Kidney tubule cell (primary cell): ENCODE measurements at regions not wholly inside any gene's neighbourhood (a gene's known extent, or its start where the extent isn't known, plus 50 kb on each side); places are given as distances from the start of the nearest gene placed in this dataset.
"Not testable (repeated sequence)": the region's sequence is repeated elsewhere in the genome, so short reads cannot be mapped to it uniquely, and the experiment has no call there.

Source experiments
- DNase-seq: peaks from one replicate; pipeline ENCODE4 v3.0.0-alpha.2; 2018; ENCODE audit warnings: low spot score

DNA sequence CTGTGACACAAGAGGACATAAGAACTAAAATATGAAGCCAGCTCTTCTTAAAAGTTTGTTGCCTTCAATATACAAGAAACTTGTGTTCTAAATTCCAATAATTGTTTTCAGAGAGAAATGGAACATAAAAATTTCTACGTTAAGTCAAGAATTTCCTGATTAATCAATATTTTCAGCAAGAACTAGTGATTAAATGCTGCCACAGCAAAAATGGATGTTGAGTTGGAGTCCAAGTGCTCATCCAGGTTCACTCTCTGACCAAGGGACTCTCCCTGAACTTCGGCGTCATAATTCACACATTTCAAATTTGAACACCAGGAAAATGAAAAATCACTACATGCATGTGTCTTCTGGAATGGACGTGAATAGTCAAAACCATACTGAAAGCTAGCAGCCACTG lies 1263.6 kb upstream of the GOT2 start:
- DNase-seq = no peak

DNA sequence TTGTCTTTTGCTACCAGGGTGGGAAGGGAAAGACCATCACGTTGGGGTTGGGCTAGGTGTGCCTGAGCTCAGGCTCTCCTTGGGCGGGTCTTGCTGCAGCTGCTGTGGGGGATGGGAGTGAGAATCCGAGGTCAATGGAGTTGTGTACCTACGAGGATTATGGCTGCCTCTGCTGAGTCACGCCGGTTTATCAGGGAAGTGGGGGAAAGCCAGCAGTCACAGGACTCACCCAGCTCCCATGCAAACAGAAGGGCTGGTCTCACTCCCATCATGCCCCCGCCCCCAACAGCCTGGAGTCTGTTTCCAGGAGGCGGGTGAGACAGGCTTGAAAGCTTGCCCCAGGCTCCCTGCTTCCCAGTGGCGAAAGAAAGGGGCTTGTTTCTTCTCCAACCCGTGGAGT lies 1259.0 kb upstream of the GOT2 start:
- DNase-seq = no peak

DNA sequence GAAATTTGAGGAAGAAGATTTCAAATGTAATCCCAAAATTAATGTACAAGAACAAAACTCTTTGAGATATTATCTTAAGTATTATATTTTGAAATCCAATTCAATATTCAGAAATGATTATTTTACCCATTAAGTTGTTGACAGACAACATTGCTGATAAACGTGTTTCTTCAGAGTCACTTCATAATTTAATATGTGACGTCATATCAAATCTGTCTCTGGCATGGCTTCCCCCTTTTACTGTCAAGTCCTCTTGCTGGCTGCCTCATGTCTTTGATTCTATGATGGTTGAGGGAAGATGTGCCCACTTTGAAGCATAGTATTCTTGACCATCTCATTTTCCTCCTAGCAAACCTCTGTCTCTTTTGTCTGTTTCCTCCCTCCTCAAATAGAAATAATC lies 1257.1 kb upstream of the GOT2 start:
- no peak for DNase-seq

DNA sequence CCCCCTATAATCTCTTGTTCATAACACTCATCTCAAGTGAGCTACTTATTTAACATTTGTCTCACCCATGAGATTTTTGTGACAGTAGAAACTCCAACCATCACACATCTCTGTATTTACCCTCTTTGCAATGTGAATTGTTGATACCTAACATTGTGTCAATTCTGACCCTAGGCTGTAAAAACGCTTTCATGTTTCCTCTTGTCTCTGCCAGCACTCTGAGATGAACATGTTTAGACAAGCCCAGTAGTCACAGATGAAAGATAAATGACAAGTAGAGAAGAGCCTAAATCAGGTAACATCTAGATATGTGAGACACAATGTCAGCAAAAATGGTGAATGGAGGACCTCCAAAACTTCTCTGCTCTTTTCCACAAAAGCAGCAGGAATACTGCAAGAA lies 1254.5 kb upstream of the GOT2 start:
- DNase-seq = no peak

DNA sequence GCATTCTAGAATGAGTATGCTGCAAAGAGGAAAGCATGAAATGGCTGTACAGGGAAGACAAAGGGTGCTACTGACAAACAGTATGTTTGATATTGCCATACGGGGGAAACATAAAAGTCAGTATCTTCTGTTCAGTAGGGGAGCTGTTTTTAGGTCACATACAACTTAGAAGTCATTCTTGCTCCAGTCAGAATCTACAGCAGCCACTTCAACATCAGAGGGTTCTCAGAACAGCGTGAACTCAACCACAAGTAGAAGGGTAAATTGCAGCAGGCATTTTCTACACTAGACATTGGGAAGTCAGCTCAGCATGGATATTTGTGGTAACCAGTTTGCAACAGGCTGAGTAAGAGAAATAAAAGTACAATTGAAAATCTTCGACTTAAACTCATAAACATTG lies 1241.8 kb upstream of the GOT2 start:
- no peak for DNase-seq

DNA sequence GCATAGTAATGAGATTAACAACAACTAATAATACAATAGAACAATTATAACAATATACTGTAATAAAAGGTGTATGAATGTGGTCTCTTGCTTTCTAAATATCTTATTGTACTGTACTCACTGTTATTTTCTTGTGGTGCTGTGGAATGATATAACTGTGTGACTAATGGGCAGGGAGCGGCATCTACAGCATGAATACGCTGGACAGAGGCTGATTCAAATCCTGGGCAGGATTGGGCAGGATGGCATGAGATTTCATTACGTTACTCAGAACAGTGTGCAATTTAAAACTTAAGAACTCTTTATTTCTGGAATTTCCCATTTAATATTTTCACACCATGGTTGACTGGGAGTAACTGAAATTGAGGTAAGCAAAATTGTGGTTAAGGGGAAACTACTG lies 1239.8 kb upstream of the GOT2 start:
- no peak for DNase-seq

DNA sequence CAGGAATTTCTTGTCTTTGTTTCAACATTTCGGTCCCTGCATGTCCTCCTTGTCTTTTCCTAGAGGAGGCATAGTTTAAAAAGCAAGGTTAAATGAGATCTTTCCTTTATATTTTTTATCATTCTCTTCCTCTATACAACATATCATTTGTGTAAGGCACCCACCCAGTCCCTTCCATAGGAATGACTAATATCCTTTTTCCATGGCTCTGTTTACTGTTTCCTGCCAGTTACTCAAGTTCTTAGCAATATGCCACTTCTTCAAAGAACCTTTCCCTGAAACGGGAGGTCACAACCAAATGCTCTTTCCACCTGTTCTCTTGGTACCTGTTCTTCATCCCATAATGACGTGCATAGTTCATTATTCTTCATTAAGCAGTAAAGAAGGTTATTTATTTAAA lies 1237.1 kb upstream of the GOT2 start:
- no peak for DNase-seq

DNA sequence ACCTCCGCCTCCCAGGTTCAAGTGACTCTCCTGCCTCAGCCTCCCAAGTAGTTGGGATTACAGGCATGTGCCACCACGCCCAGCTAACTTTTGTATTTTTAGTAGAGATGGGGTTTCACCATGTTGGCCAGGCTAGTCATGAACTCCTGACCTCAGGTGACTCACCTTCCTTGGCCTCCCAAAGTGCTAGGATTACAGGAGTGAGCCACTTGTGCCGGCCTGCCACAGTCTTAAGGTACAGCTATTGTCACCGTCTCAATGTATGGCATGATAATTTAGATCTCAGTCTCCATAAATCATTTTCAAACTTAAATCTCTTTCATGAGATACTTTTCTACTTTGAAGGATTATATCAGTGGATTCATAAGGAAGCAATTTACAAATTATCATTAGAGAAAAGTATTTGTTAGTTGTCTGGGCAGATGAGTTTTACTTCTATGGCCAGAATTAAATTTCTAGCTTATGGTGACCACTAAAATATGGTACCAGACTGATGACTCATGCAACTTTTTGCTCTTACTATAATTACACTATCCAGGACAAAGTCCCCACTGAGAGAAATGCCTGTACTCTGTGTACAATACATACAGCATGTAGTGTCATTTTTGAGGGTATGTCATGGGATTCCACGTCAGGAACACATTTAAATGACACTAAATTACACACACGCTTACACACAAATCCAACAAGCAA lies 1230.3 kb upstream of the GOT2 start:
- no peak for DNase-seq

DNA sequence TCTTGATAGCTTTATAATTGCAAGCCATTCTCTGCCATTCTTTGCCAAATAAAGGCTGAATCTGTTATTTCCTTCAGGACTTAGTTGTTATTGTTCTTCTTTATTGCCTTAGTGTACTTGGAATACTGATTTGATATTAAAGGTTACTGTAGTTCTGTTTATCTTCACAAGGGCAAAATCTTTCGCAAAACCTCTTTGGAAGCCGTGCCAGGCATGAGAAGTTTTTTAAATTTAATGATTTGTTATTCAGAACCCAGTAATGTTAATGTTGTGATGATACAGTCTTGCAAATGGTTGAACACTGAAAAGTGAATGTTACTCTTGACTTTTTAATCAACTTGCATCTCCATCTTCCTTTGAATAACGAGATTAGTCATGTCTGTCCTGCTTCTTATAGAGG lies 1225.2 kb upstream of the GOT2 start:
- no peak for DNase-seq

DNA sequence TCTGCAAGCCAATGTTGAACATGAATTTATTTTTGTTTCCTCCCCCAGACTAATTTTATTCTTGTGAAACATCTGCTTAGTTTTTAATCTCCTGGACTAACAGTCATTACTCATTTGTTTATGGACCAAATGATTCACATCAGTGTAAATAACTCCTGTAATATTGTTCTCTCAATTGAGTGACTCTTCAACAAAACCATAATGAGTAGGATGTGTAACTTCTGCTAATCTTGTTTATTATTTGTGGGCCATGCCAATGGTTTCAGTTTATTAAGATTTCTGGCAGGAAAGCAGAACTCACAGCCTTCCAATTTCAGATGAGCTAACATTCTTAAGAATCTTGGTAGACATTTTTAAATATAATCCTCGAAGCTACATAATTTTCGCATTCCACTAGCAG lies 1216.3 kb upstream of the GOT2 start:
- DNase-seq = no peak

DNA sequence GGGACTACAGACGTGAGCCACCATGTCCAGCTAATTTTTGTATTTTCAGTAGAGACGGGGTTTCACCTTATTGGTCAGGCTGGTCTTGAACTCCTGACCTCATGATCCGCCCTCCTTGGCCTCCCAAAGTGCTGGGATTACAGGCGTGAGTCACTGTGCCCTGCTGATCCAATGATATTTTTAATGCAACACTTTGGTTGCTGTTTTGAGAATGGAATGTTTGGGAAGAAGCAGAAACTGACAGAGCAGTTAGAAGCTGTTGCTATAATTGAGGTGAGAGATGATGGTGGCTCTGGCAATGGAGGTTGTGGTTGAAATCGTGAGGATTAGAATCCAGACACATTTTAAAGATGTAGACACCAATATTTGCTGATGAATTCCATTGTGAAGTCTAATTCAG lies 1209.9 kb upstream of the GOT2 start:
- not testable (repeated sequence) for DNase-seq

DNA sequence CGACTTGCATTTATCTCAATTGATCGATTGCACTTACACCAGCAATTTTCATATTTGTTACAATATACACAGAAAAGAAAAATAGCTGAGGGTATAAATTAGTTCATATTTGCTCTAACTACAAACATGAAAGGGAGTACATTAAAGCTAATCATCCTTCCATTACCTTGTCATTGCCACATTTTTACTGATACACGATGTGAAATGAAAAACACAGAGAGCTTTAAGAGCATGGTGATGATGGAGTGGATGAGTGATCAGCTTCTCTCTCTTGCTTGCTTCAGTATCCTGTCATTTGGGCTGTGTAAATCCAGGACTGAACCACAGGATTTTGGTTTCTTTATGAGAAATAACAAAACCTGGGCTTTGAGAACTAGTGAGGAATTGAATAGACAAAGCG lies 1207.5 kb upstream of the GOT2 start:
- no peak for DNase-seq

DNA sequence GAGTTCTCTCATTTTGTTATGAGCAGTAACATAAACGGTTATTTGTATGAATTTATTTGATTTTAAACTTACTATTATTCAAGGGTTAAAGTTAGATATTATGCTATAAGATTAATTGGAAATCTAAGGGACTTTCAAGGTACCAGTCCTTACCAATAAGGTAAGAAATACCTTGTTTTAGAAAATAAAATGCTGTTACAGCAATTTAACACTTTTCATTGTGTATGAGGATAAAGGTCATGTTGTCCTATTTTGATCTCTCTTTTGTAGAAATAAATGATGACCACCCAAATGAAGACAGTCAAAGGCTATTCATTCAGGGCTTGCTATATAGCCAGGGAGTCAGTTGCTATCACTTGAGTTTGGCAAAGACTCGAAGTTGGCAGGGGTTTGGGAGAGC lies 1185.9 kb upstream of the GOT2 start:
- no peak for DNase-seq

DNA sequence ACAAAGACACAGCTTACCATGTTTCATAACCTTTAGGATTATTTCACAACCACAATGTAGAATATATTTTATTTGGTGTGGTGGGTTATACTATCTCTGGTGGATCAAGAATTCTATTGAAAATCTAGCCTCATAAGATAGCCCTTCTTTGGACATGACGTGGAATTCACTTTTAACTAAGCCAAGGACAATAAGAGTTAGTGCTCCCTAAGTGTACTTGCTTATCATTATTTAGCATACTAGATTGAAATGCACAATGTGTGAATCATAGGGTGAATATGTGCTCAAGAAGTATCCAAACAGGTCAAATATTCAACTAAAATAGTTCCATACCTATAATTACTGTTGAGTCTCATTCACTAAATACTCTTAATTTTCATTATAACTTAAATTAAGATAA lies 1179.5 kb upstream of the GOT2 start:
- no peak for DNase-seq

DNA sequence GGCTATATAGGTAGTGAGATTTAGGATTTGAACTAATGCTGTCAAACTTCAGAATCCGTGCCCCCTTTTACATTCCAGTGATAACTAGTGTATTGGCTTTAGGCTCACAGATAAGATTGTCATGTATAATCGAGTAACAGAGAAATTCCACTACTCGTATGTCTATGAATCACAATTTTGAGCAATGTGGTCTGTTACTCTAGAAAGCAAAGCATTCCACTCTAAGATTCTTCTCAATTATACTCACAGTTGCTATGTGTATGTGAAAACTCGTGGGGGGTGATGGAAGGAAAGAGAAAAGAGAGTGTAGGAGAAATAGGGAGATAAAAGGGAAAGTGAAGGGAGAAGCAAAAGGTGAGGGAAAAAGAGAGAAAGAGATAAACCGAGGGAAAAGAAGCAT lies 1175.1 kb upstream of the GOT2 start:
- no peak for DNase-seq

DNA sequence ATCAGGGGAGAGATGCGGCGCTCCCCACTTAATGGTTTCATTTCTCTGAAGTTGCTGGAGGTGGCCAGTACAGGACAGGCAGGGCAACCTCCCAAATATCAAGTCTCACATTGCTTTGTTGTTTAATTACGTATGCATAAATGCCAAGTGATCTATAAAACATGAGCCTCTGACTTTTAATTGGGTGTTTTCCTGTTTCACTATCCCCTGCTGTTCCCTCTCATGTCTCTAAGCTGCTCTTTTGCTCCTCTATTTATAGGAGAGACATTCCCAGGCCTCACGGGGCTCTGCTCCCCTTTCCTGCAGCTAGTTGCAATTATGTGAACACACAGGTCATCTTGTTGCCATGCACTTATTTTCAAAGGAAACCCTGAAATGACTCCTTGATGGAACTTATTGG lies 1173.5 kb upstream of the GOT2 start:
- DNase-seq = no peak

DNA sequence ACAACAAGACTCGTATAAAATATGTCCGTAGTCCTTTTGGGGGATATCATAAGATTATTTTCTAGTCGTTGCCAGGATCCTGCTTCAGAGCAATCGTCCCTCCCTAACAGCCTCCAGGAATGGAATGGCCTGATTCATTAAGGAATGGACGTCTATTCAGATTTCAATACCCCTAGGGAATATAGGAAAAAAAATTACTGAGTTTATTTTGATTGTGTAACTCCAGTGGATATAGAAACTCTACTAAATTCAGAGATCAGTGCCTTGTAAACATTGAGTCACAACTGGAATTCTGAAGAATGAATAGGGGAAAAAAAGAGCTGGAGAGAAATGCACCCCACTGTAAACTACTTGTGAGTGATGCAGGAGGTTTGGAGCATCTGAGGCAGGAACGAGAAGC lies 1171.5 kb upstream of the GOT2 start:
- no peak for DNase-seq

DNA sequence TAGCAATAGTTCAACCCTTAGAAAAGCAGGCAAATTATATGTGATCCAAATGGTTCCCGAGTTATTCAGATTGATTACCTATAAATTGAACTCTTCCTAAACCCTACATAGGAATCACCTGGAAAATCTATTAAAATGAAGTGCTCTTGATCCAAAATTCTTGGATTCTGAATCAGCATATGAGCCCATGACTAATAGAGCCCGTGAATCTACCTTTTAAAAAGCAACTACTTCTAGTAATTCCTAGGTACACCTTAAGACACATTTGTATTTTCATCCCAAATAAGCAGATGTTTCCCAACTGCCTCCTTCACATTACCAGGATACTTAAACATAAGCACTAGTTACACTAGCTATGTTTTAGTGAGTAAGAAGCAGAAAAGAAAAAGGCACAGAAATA lies 1171.0 kb upstream of the GOT2 start:
- no peak for DNase-seq

DNA sequence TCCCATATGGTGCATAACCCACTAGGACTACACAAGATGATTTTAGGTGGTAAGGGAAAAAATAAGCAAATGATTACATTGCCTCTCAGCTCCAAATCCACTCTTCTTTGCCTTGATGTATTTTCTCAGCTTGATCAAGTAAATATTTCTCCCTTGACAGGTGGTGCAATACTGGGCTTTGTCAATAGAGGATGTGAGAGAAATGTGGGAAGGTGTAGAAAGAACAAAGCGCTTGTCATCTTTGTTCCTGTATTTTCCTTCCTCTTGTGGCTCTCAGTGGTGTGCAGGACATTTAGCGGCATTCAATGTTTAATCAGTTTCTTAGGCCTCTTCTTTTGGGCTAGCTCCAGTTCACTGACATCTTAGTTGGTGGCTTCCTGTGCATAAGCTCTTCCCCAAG lies 1165.8 kb upstream of the GOT2 start:
- no peak for DNase-seq

DNA sequence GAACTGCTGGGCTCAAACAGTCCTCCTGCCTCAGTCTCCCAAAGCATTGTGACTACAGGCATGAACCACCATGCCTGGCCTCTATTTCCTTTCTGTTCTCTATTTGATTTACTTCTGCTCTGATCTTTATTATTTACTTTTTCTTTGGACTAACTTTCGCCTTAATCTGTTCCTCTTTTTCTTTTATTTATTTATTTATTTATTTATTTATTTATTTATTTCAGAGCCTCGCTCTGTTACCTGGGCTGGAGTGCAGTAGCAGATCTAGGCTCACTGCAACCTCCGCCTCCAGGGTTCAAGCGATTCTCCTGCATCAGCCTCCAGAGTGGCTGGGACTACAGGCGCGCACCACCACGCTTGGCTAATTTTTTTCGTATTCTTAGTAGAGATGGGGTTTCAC lies 1158.3 kb upstream of the GOT2 start:
- no peak for DNase-seq

DNA sequence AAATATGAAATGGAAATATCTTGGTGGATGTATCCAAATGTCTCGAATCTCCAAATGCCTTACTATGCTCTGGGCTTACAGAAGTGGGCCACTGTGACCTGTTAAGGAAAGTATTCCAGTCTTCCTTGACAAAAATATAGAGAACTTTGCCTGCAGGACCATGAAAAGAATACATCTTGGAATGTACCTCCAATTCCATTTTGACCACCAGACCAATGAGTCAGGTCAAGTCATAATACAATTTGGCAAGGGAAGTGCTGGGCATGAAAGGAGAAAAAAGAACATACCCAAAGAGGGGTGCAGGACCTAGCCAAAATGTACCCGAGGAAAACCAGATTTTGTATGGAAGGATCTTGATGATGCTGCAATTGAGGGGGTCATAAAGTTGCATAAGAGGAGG lies 1153.7 kb upstream of the GOT2 start:
- no peak for DNase-seq

DNA sequence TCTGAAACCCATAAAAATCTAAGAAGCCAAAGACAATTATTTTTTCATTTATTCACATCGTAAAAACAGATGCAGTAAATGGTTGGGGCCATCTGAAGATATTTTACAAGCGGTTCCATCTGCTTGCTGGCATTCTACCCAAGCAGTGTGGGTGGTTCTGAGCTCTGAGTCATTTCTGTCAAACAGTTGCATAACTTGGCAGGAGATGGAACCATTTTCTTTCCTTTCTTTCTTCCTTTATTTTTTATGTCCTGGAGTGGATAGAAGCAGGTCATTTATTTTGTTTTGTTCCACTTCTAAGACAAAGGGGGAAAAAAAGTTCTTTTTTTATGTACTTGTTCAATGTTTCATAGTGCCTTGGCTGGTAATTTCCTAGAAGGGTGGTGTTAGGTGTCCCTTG lies 1151.9 kb upstream of the GOT2 start:
- peak; percentile 20 for DNase-seq

DNA sequence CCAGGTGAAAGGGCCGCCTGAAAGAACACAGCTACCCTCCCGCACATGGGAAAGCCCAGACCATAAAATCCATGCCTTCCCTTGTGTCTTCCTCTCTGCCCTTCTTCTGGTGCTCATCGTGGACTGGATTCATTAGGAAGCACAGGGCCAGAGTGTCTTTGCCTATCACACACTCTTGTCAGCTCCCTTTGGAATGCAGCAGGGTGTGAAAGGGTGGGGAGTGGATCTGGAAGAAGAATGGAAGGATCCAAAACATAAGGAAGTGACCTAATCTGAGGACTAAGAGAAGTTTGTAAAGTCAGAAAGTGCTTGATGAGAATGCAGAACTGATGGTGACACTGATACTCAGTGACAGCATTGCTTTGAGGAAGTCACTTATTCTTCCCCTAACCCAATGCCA lies 1147.3 kb upstream of the GOT2 start:
- DNase-seq = peak; percentile 5

DNA sequence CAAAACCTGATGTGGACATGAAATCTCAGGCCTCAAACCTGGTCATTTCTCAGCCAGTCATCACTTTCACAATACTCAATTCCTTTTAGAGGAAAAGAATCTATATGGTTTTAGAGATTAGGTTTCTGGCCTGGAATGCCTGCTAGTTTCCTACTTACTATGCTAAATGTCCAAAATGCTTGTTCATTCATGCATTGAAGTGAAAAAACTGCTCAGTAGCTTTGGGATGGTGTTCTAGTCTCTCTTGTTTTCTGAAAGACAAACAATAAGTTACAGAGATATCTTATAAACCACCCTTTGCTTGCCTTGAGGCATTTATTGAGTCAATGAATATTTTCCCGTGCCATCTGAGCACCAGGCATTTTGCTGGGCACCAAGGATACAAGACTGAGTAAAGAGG lies 1146.5 kb upstream of the GOT2 start:
- DNase-seq = peak; percentile 52

DNA sequence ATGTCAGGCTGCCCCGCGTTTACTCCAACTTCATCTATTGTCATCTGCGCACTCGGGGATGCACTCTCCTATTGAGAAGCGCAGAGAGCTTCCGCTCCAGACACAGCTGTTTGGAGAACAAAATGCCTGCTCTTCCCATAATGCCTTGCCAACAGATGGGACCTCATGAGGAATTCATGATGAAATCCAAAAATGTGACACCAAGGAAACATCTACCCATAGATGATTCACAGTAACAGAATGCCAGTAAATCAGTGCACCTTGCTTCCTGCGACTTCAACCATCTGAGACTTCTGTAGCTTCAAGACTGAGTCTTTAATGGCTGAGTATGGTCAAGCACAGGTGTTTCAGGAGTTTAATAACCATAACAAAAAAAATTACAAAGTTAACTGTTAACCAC lies 1144.9 kb upstream of the GOT2 start:
- DNase-seq = peak; percentile 75
